MV-4-11 (cell line): ENCODE measurements at regions not wholly inside any gene's neighbourhood (a gene's known extent, or its start where the extent isn't known, plus 50 kb on each side); places are given as distances from the start of the nearest gene placed in this dataset.
"Not testable (repeated sequence)": the region's sequence is repeated elsewhere in the genome, so short reads cannot be mapped to it uniquely, and the experiment has no call there.

Source experiments
- DNase-seq: peaks from one replicate; lab custom pipeline; 2025; lab: John Stamatoyannopoulos, UW

GRCh38 chr12:89880690-89881350 lies 172.2 kb upstream of the ATP2B1 start:
- peak; percentile 93 for DNase-seq

DNA sequence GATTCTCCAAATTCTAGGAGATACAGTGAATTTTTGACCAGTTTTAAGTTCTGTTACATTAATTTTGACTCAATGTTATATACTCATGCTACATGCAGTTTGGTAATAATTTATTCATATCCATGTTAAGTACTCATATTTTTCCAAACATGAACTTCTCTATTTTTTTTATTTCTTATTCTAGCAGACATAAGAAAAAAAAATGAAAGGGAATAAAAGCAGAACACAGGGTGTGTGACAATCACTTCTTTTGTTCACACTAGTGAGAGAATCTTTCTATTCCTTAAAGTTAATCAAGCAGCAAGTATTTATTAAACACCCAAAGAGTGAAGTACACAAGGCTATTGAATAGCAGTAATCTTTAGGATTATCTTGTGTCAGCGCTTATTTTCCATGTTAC lies 171.1 kb upstream of the ATP2B1 start:
- DNase-seq, result no peak

DNA sequence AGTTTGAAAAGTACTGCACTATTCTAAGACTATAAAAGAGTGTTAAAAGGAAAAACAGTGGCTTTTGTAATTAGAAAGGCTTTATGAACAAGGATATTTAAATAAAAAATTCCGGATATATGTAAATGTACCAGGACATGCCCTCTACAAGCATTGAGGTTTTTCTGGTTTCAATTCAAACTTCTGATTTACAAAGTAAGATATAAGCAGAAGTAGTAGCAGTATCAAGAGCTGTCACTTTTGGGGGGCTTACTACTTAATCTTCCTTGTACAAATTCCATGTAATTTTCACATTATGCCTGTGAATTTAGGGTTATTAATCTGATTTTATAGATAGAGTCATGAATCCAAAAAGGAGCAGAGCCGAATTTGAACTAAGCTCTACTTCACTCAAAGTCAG lies 170.3 kb upstream of the ATP2B1 start:
- DNase-seq, result no peak

GRCh38 chr12:89878327-89878726 lies 169.7 kb upstream of the ATP2B1 start:
- DNase-seq, result no peak

GRCh38 chr12:89877671-89878070 lies 169.0 kb upstream of the ATP2B1 start:
- no peak for DNase-seq

DNA sequence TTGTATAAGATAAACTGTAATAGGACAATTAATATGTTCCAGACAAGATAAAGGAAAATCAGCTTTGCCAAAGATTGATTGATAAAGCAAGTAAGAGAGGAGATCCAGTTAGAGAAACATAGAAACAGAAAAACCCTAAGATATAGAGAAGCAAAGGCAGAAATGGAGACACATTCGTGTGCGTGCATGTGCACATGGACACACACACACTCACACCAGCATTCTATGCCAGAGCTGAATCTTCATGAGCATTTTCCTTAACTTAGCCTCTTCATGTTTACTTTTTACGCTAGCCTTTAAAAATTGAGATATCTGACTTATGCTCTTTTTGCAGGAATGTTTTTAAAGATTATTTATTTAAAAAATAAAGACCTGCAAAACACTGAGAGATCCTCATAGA lies 168.5 kb upstream of the ATP2B1 start:
- DNase-seq, result no peak

DNA sequence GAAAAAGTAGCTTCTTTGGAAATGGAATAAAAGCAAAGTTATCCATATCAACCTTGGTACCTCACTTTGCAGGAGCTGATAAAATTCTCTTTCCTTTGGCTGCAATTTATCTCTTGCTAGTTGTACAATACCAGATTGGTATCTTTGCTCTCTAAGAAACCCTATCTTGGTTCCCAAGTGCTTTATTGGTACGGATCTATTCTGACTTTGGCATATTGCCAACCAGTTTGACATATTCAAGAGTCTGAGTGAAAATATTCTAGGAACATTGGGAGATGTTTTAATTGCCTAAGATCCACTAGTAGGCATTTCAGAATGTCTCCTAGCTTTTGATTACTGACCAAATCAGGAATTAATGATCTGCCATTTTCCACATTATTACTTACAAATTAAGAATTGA lies 167.2 kb upstream of the ATP2B1 start:
- no peak for DNase-seq

DNA sequence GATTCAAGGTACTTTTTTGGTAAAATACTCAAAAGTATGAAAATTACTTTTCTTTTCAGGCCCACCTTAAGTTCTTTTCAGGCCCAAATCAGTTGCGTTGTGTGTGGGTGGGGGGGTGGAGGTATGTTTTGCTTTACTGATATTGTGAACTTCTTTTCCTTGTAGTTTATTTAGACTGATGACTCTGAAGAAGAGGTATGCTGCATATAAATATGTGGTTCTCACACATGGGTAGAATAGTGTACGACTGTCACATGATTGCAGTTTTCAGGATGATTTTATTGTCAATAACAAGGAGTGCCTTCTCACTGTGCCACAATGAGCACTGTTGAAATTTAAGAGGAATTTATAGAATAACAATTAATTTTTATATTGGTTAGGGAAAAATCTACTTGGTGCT lies 166.6 kb upstream of the ATP2B1 start:
- DNase-seq, result no peak

DNA sequence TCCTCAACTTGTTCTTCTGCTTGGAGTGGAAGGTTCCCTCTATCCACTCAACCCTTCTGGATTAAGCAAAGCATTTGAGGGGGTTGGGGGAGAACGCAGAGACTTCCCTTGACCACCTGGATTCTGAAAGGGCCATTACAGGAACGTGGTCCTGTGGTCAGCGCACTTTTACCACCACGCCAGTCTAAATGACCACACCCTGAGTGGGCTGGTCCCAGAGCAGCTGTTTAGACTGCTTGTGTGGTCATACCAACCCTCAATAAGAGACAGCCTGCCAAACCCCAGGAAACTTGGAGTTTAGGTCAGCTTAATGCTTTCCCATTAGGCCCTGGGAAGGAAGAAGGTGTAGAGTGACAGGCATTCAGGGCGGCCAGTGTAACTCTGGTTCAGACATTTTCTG lies 165.5 kb upstream of the ATP2B1 start:
- peak; percentile 27 for DNase-seq

DNA sequence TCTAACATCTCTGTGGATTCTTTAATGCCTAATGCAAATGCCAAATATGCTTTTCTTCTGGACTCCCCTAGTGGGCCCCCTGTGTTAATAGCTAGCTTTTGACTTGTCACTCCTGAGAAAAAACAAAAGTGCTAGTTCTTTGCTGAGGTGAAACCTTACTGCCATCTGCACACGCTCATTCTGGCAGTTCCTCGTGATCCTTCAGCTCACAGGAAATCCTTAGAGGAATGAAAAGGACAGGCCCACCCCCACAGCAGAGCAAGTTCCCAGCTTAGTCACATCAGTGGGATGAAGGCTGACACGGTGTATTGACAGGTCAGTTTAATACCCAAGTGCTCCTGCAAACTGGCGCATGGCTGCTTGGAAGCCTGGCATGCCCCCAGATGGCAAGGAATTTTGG lies 165.1 kb upstream of the ATP2B1 start:
- no peak for DNase-seq

DNA sequence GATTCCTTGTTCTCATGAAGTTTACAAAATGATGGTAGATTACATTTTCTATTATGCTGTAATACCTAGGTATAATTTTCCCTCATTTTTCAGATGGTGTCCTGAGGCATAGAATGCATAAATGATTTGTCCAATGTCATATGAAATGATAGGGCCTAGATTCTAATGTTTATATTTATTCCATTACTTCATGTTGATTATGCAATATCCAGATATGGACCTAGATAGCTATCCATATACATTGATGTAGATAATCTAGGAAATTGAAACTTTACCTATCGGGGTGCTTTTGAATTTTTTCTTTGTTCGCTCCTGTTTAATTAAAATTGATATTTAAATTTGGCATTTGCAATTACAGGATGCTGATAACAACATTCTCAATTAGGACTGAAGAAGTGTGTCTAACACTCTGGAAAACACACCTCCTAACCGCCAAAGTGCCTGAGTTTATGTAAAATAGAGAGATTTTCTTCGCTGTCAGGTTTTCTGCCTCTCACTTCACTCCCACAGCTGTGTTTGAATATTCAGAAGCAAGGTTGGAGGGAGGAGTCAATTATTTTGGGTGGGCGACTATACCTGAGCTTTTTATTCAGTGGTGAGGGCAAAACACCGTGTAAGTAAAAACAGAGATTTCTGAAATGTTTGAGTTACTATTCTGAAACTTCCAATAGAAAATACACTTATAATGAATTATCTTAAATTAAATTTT lies 164.4 kb upstream of the ATP2B1 start:
- no peak for DNase-seq

GRCh38 chr12:89870413-89871184 lies 162.0 kb upstream of the ATP2B1 start:
- no peak for DNase-seq

GRCh38 chr12:89867611-89868010 lies 159.0 kb upstream of the ATP2B1 start:
- DNase-seq, result not testable (repeated sequence)

- DNase-seq, result no peak
Observed at GRCh38 chr12:89864411-89864810, 155.8 kb upstream of the ATP2B1 start.

GRCh38 chr12:89863968-89864367 lies 155.3 kb upstream of the ATP2B1 start:
- DNase-seq, result peak; percentile 63

DNA sequence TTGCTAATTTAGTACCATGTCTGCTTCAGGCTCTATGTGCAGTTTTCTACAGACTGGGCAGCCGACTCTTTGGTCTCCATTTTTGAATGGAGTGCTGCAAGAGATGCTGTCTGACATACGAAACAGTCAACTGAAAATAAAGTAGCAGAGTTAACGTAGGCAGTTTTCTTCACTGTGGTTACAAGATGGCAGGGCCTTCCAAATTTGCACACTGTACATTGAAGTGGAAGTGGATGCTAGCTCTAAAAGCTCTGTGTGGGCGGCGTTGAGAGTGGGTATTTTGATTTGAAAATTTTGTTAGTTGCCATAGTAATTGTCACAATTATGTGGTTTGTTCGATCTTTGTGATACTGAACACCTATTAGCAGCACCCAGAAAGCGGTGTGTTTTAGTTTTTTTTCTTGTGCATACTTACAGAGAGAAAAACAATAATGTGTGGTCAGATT lies 154.9 kb upstream of the ATP2B1 start:
- DNase-seq, result no peak

DNA sequence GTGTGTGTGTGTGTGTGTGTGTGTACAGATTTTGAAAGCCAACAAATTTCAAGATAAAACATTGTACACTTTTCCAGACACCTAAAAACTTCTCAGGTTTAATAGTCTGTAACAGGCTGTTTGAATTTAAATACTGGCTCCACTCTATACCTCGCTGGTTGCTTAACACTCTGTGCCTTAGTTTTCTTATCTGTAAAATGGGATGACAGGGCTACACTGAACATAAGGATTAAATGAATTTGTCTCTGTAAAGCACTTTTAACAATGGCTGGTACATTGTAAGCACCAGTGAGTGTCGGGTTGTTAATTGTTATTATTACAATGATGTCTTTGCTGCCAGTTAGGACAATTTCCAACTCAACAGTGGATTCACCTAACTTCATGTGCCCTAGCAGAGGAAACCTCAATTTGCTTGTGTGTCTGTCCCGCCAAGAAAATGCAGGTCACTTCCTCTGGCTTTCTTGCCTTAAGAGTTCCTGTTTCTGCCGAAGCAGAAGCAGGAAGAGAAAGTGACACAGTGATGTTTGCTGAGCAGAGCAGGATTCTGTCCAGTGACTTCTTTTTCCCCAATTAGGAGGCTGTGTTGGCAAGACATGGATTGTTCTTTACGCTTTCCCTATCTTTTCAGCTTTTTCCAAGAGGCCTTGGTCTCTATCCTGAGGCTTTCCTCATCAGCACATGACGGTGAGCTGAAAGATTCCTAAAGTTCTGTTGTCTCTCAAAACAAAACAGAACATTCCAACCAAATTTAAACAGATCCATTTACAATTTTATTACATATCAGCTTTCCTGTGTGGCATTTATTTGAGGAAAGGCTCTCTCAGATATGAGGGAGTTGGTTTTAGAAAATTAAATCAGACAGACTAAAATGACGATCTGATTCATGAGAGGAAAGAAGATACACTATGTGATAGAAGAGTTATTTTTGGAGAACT lies 154.1 kb upstream of the ATP2B1 start:
- DNase-seq, result peak; percentile 95

GRCh38 chr12:89861086-89861485 lies 152.4 kb upstream of the ATP2B1 start:
- DNase-seq, result no peak

GRCh38 chr12:89859508-89860220 lies 151.0 kb upstream of the ATP2B1 start:
- DNase-seq, result no peak

DNA sequence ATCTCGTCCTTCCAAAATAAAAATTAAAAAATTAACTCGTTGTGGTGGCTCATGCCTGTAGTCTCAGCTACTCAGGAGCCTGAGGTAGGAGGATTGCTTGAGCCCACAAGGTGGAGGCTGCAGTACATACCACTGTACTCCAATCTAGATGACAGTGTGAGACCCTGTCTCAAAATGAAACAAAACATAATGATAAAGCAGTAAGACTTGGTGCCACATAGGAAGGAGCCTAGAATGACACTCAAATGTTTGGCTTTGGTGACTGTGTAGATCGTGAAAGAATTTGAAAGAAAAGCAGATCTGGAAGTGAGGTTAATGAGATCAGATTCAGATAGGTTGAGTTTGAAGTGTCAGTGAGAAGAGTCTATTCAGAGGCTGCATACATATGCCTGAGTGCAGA lies 150.1 kb upstream of the ATP2B1 start:
- no peak for DNase-seq

GRCh38 chr12:89857652-89858274 lies 149.1 kb upstream of the ATP2B1 start:
- DNase-seq, result peak; percentile 87
